ENCODE measurements at regions not wholly inside any gene's neighbourhood (a gene's known extent, or its start where the extent isn't known, plus 50 kb on each side); places are given as distances from the start of the nearest gene placed in this dataset.

DNA sequence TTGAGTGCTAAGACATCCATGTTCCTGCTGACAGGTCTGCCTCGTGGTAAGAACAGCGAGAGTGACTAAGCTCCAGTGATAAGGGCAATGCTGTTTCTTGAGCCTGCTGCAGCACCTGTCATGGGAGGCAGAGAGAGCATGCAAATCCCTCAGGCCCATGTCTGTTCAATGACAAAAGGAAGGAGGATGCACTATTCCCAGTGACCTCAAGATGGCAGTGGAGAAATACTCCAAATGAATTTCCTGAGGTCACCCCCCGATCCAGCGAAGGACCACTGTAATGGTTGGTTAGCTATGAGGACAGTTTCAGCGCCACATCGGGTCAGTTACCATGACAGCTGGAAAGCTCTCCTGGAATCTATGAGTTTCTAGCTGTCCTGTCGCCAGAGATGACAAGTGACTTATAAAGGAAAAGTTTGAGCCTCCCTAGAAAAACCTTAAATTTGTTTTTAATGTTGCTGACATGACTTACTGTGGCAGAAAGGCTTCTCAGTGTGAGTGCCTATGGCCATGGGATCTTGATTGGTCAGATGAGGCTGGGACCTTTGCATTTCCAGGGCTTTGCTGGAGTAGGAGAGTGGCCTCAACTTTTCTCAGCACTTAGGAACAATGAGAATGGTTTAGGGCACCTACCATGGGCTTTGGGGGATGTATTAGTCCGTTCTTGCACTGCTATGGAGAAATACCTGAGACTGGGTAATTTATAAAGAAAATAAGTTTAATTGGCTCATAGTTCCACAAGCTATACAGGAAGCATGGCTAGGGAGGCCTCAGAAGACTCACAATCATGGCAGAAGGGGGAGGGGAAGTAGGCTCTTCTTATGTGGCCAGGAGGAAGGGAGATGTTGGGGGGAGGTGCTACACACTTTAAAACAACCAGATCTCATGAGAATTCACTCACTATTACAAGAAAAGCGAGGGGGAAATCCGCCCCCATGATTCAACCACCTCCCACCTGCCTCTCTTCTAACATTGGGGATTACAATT is 88.0 kb upstream of the TMEM260 start:
- in situ Hi-C loops (cut with HindIII; ENCODE audit: low sequenced_read_pairs), result loop anchor here (10.0 kb wide), 1 partner anchor 823 kb away; no protein-coding TSS in a partner anchor

- in situ Hi-C loops (cut with HindIII; ENCODE audit: low sequenced_read_pairs), result loop anchor here (10.0 kb wide), 1 partner anchor 821 kb away; no protein-coding TSS in a partner anchor
Measured at GRCh38 chr14:56494167-56494566, 85.4 kb upstream of the TMEM260 start.

DNA sequence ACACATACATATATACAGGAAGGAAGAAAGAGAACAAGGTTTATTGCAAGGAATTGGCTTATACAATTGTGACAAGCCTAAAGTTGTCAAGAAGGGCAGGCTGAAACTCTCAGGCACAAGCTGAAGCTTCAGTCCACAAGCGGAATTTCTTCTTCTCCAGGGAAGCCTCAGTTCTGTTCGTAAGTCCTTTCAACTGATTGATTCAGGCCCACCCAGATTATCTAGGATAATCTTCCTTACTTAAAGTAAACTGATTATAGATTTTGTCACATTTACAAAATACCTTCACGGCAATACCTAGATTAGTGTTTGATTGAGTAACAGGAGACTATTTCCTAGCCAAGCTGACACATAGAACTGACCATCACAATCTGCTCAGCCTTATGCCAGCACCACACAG is 81.5 kb upstream of the TMEM260 start:
- in situ Hi-C loops (cut with HindIII; ENCODE audit: low sequenced_read_pairs), result loop anchor here (5.0 to 10.0 kb wide), 2 partner anchors 79 to 817 kb away; partner anchors contain the start of gene TMEM260

- in situ Hi-C loops (cut with HindIII; ENCODE audit: low sequenced_read_pairs), result no loop called here
Measured at GRCh38 chr14:56501909-56502530, 77.6 kb upstream of the TMEM260 start.

DNA sequence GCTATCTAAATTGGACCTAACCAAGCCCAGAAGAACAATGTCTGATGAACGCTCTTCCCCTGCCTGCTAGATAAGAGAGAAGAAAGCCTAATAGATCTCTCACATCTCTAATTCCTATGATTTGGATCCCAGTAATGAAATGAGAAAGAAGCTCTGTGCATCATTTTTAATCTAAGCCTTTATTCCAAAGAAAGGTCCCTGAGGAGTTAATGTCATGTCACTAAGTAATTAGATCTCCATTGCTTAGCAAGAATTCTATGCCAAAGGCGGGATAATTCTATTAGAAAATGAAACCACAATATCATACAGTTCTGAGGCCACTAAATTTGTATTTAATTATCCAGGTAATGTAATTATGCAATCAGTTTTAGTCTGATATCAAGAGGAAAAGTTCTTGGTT is 74.2 kb upstream of the TMEM260 start:
- in situ Hi-C loops (cut with HindIII; ENCODE audit: low sequenced_read_pairs), result no loop called here

DNA sequence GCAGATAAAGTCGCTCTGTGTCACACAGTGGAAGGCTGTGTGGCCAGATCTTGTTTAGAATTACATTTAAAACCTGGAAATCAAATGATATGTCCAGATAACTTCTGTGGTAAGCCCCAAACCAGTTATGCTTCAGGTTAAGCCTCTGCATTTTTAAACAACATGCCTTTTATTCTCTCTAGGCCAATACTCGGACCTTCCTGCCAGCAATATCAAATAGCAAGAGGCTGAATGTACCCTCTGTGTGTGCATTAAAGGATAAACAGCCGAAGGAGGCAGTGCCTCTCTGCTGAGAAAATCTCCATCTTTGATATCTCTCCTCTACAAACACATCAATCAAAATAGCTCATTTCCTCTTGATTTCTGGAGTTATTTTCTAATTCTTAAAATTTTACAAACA is 67.1 kb upstream of the TMEM260 start:
- in situ Hi-C loops (cut with HindIII; ENCODE audit: low sequenced_read_pairs), result no loop called here

DNA sequence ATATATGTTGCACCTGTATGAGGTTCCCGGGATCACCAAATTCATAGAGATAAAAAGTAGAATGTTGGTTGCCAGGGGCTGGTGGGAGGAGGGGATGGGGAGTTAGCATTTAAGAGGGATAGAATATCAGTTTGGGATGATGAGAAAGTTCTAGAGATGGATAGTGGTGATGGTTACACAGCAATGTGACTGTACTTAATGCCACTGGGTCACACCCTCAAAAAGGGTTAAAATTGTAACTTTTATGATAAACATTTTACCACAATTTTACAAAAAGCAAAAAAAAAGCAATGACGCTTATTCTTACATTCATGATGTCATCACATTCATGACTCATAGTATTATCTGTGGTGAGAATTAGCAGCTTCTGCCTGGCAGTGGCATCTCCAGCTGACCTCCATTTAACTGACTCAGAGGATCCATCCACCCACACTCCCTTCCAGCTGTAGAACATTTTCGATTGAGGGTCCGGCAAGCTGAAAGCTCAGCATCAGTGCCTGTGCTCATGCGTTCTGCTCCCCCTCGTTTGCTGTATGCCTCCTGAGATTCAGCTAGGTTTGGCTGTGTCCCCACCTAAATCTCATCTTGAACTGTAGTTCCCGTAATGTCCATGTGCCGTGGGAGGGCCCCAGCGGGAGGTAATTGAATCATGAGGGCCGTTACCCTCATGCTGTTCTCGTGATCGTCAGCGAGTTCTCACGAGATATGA is 64.8 kb upstream of the TMEM260 start:
- in situ Hi-C loops (cut with HindIII; ENCODE audit: low sequenced_read_pairs), result no loop called here

GRCh38 chr14:56515739-56516138 is 63.9 kb upstream of the TMEM260 start:
- in situ Hi-C loops (cut with HindIII; ENCODE audit: low sequenced_read_pairs), result no loop called here

DNA sequence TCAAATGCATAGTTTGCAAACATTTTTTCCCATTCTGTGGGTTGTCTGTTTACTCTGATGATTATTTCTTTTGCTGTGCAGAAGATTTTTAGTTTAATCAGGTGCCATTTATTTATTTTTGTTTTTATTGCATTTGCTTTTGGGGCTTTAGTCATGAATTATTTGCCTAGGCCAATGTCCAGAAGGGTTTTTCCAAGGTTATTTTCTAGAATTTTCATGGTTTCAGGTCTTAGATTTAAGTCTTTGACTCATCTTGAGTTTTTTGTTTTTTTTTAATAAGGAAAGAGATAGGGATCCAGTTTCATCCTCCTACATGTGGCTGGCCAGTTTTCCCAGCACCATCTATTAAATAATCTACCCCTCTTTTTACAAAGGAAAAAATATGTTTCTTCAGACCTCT is 57.2 kb upstream of the TMEM260 start:
- in situ Hi-C loops (cut with HindIII; ENCODE audit: low sequenced_read_pairs), result no loop called here

DNA sequence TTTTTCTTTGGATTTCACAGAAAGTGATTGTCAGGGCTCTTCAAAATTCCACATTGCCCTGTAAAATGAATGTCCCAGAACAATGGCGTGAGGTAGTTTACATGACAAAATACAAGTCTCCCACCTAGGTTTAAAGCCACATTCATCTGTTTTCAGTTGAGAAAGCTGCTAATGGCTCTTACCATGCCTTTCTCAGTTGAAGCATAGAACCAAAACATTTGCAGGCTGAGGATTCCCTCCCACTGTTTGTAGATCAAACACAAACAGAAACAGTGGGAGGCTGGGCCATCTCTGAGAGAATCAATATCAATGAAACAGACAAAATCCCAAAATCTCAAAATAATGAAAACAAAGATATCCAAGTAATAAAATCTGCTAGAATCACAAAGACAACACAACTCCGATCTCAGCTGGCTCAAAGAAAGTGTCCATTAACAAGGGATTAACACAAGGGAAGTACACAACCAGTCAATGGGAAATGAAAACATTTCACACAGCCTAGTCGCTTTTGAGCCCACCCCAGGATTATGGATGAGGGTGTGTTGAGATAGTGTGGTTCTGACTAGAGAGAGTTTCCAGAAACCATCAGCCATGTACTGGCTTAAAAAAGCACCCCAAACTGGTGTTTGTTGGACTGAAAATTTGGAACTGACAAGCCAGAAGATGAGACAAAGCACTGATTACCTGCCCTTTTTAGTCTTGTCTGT is 54.5 kb upstream of the TMEM260 start:
- in situ Hi-C loops (cut with HindIII; ENCODE audit: low sequenced_read_pairs), result no loop called here

GRCh38 chr14:56528927-56529326 is 50.7 kb upstream of the TMEM260 start:
- in situ Hi-C loops (cut with HindIII; ENCODE audit: low sequenced_read_pairs), result no loop called here

Measured in endothelial cell of hepatic sinusoid (primary cell).